H1 (cell line): ENCODE measurements at regions not wholly inside any gene's neighbourhood (a gene's known extent, or its start where the extent isn't known, plus 50 kb on each side); places are given as distances from the start of the nearest gene placed in this dataset.
A peak's percentile ranks its signal among the peaks of the same experiment; 100 is the strongest.

Experiments used
- CTCF ChIA-PET: fragments of 300-600 bp; sonication (Branson Sonifier 250); formaldehyde crosslinking; loops from one replicate; lab custom pipeline; 2021; ENCODE audit not compliant: partially characterized antibody; lab: Charles Lee
- POLR2A ChIA-PET: fragments of 300-600 bp; sonication (Branson Sonifier 250); formaldehyde crosslinking; loops from one replicate; lab custom pipeline; 2021; ENCODE audit warnings: inconsistent platforms; ENCODE audit not compliant: partially characterized antibody; lab: Charles Lee
- DNase-seq, 2 experiments: peaks; one replicate each; pipeline versions ENCODE4 v3.0.0 to v3.0.0-alpha.2; 2010 to 2022; ENCODE audit warnings: low spot score in 2 of 2, low read depth in 1 of 2, mixed read lengths in 1 of 2
- FAIRE-seq: peaks from 2 replicates; lab custom pipeline; 2011; peaks lifted over from hg19 to GRCh38; lab: Jason Lieb, UNC
- H2AFZ ChIP-seq: 2 replicates; pipeline ENCODE4 v1.8.1; 2012; ENCODE audit warnings: low read length, inconsistent platforms
- H2AK5ac ChIP-seq: 2 replicates; pipeline ENCODE4 v1.6.1; 2013; ENCODE audit warnings: low read depth, low read length
- H2BK120ac ChIP-seq: replicated peaks from 2 replicates; pipeline ENCODE3; 2013; ENCODE audit warnings: low read depth, low read length, inconsistent platforms
- H2BK12ac ChIP-seq: 2 replicates; pipeline ENCODE4 v1.6.1; 2013; ENCODE audit warnings: low read depth, low read length
- H2BK15ac ChIP-seq: 2 replicates; pipeline ENCODE4 v1.6.1; 2013; ENCODE audit warnings: low read length
- H2BK20ac ChIP-seq: 2 replicates; pipeline ENCODE4 v1.6.1; 2013; ENCODE audit warnings: low read length
- H2BK5ac ChIP-seq: 2 replicates; pipeline ENCODE4 v1.6.1; 2013; ENCODE audit warnings: low read depth, low read length
- H3K14ac ChIP-seq: 2 replicates; pipeline ENCODE4 v1.6.1; 2013; ENCODE audit warnings: inconsistent platforms; ENCODE audit not compliant: insufficient read length
- H3K18ac ChIP-seq: 2 replicates; pipeline ENCODE4 v1.6.1; 2013; ENCODE audit warnings: low read length; ENCODE audit errors: extremely low read depth
- H3K23ac ChIP-seq: 2 replicates; pipeline ENCODE4 v1.6.1; 2013; ENCODE audit warnings: inconsistent platforms; ENCODE audit not compliant: insufficient read length
- H3K23me2 ChIP-seq: 2 replicates; pipeline ENCODE4 v1.6.1; 2013; ENCODE audit warnings: low read depth, low read length
- H3K27ac ChIP-seq: 2 replicates; pipeline ENCODE4 v1.6.1; 2011; ENCODE audit warnings: low read depth, low read length, inconsistent platforms
- H3K27me3 ChIP-seq, 4 experiments: replicated peaks in 1 of 4; 1 replicate in 1 of 4; 2 replicates in 3 of 4; pipeline versions ENCODE4 v1.6.1 to v1.8.1; 2011 to 2013; ENCODE audit warnings: low read length in 3 of 4, mild to moderate bottlenecking in 3 of 4, inconsistent platforms in 2 of 4, mixed read lengths in 2 of 4, moderate library complexity in 1 of 4; ENCODE audit not compliant: control insufficient read depth in 3 of 4, insufficient read depth in 3 of 4; ENCODE audit errors: extremely low read depth in 1 of 4
- H3K36me3 ChIP-seq, 4 experiments: 2 replicates each; pipeline versions ENCODE4 v1.6.1 to v1.8.1; 2011 to 2013; ENCODE audit warnings: mild to moderate bottlenecking in 4 of 4, low read length in 3 of 4, moderate library complexity in 2 of 4, control low read depth in 1 of 4, inconsistent platforms in 1 of 4; ENCODE audit not compliant: insufficient read depth in 4 of 4, control insufficient read depth in 2 of 4
- H3K4ac ChIP-seq: replicated peaks from 2 replicates; pipeline ENCODE3; 2013; ENCODE audit warnings: low read length, low read depth, mixed read lengths, inconsistent platforms; ENCODE audit not compliant: insufficient read length
- H3K4me1 ChIP-seq, 4 experiments: replicated peaks in 1 of 4; 1 replicate in 1 of 4; 2 replicates in 3 of 4; pipeline versions ENCODE4 v1.6.1 to v1.8.1; 2011 to 2013; ENCODE audit warnings: low read length in 3 of 4, inconsistent platforms in 2 of 4, mixed read lengths in 1 of 4; ENCODE audit not compliant: insufficient read depth in 4 of 4, control insufficient read depth in 3 of 4
- H3K4me2 ChIP-seq, 2 experiments: 2 replicates each; pipeline versions ENCODE4 v1.6.1 to v1.8.1; 2011 to 2013; ENCODE audit warnings: low read depth in 2 of 2, low read length in 2 of 2, control low read depth in 1 of 2, inconsistent platforms in 1 of 2, mild to moderate bottlenecking in 1 of 2; ENCODE audit not compliant: insufficient read depth in 1 of 2
- H3K4me3 ChIP-seq, 4 experiments: fragments of 200-600, 300-600 bp in 1 of 4; sonication (generic), shearing (Covaris generic), sonication (Bioruptor Twin) in 1 of 4; 2 replicates each; pipeline versions ENCODE4 v1.5.1 to v1.8.1; 2011 to 2016; ENCODE audit warnings: low read length in 4 of 4, low read depth in 3 of 4, control low read depth in 2 of 4, inconsistent platforms in 2 of 4, mild to moderate bottlenecking in 2 of 4, mixed read lengths in 1 of 4, moderate library complexity in 1 of 4; ENCODE audit not compliant: insufficient read depth in 2 of 4; ENCODE audit errors: extremely low read depth in 1 of 4
- H3K56ac ChIP-seq: replicated peaks from 2 replicates; pipeline ENCODE3; 2013; ENCODE audit warnings: low read depth, mild to moderate bottlenecking, mixed read lengths, low read length, inconsistent platforms; ENCODE audit not compliant: insufficient read length
- H3K79me1 ChIP-seq: 2 replicates; pipeline ENCODE4 v1.6.1; 2013; ENCODE audit warnings: low read depth, low read length, control low read depth
- H3K79me2 ChIP-seq, 2 experiments: 2 replicates each; pipeline versions ENCODE4 v1.6.1 to v1.8.1; 2012 to 2013; ENCODE audit warnings: low read length in 2 of 2, mild to moderate bottlenecking in 2 of 2, inconsistent platforms in 1 of 2; ENCODE audit not compliant: insufficient read depth in 2 of 2, control insufficient read depth in 1 of 2
- H3K9ac ChIP-seq, 4 experiments: replicated peaks in 1 of 4; 1 replicate in 1 of 4; 2 replicates in 3 of 4; pipeline versions ENCODE4 v1.6.1 to v1.8.1; 2011 to 2013; ENCODE audit warnings: low read depth in 3 of 4, low read length in 3 of 4, control low read depth in 2 of 4, mild to moderate bottlenecking in 2 of 4, moderate library complexity in 2 of 4, inconsistent platforms in 1 of 4; ENCODE audit errors: extremely low read depth in 1 of 4
- H3K9me3 ChIP-seq, 2 experiments: 2 replicates each; pipeline versions ENCODE4 v1.6.1 to v1.8.1; 2012 to 2013; ENCODE audit warnings: mild to moderate bottlenecking in 2 of 2, moderate library complexity in 2 of 2, control low read depth in 1 of 2, inconsistent platforms in 1 of 2, low read depth in 1 of 2, low read length in 1 of 2, mixed read lengths in 1 of 2; ENCODE audit not compliant: insufficient read depth in 2 of 2
- H4K20me1 ChIP-seq, 2 experiments: replicated peaks in 1 of 2; 2 replicates each; pipeline versions ENCODE3 to v1.8.1; 2011 to 2013; ENCODE audit warnings: inconsistent platforms in 2 of 2, low read length in 2 of 2, mild to moderate bottlenecking in 1 of 2; ENCODE audit not compliant: insufficient read depth in 2 of 2, control insufficient read depth in 1 of 2
- H4K5ac ChIP-seq: 2 replicates; pipeline ENCODE4 v1.6.1; 2013; ENCODE audit warnings: low read length, low read depth, mixed read lengths, inconsistent platforms; ENCODE audit not compliant: insufficient read length
- H4K8ac ChIP-seq: 2 replicates; pipeline ENCODE4 v1.8.0; 2013; ENCODE audit warnings: mild to moderate bottlenecking, moderate library complexity, low read length, inconsistent platforms; ENCODE audit not compliant: insufficient read depth; ENCODE audit errors: extremely low read depth
- H4K91ac ChIP-seq: replicated peaks from 2 replicates; pipeline ENCODE3; 2013; ENCODE audit warnings: low read length, mixed read lengths, inconsistent platforms; ENCODE audit not compliant: insufficient read length
- JUND ChIP-seq: IDR thresholded peaks from 2 replicates; pipeline ENCODE4 v1.6.1; 2011; ENCODE audit warnings: mild to moderate bottlenecking, improper control_type of control experiment, low read length
- KDM4A ChIP-seq: IDR thresholded peaks from one replicate; pipeline ENCODE4 v1.7.1; 2012; ENCODE audit warnings: low read depth, mild to moderate bottlenecking, moderate library complexity, low read length, inconsistent platforms; ENCODE audit not compliant: severe bottlenecking
- PHF8 ChIP-seq: fragments of 200-600 bp; sonication (generic); conservative IDR thresholded peaks from 2 replicates; pipeline ENCODE4 v1.7.1; 2012; ENCODE audit warnings: low read depth, mild to moderate bottlenecking, inconsistent platforms, low read length, moderate library complexity
- POLR2A ChIP-seq, 2 experiments: IDR thresholded peaks; 1 replicate in 1 of 2; 2 replicates in 1 of 2; pipeline ENCODE4 v1.6.1; 2011; ENCODE audit warnings: low read depth in 2 of 2, low read length in 2 of 2, mild to moderate bottlenecking in 2 of 2; ENCODE audit errors: control extremely low read depth in 1 of 2
- RFX5 ChIP-seq: IDR thresholded peaks from 2 replicates; pipeline ENCODE4 v1.6.1; 2011; ENCODE audit warnings: low read depth, low read length, improper control_type of control experiment, borderline replicate concordance
- SP2 ChIP-seq: IDR thresholded peaks from 2 replicates; pipeline ENCODE4 v1.6.1; 2012; ENCODE audit warnings: mild to moderate bottlenecking, low read length, inconsistent platforms
- TBP ChIP-seq: IDR thresholded peaks from 2 replicates; pipeline ENCODE4 v1.6.1; 2011; ENCODE audit warnings: low read depth, low read length, improper control_type of control experiment
- WGBS, 2 experiments: shearing (Covaris generic) in 1 of 2; methylation state at CpG; one replicate each; pipeline versions ENCODE4 v1.1.6 to v1.1.7; 2013 to 2015; ENCODE audit warnings: low lambda C conversion rate in 2 of 2, mixed read lengths in 2 of 2, inconsistent platforms in 1 of 2, low coverage in 1 of 2, missing lambda C conversion rate in 1 of 2; ENCODE audit not compliant: insufficient replicate concordance in 2 of 2, insufficient coverage in 1 of 2, insufficient read length in 1 of 2; ENCODE audit errors: extremely low coverage in 1 of 2, missing lambda C conversion rate in 1 of 2; 5-methylcytosine and 5-hydroxymethylcytosine counted together
- TF ChIP-seq, protein P1 (sequence below): IDR thresholded peaks from 2 replicates; pipeline ENCODE4 v1.6.1; 2012; ENCODE audit warnings: low read length, inconsistent platforms
- TF ChIP-seq, protein P2 (sequence below): IDR thresholded peaks from 2 replicates; pipeline ENCODE4 v1.6.1; 2012; ENCODE audit warnings: inconsistent platforms

DNA sequence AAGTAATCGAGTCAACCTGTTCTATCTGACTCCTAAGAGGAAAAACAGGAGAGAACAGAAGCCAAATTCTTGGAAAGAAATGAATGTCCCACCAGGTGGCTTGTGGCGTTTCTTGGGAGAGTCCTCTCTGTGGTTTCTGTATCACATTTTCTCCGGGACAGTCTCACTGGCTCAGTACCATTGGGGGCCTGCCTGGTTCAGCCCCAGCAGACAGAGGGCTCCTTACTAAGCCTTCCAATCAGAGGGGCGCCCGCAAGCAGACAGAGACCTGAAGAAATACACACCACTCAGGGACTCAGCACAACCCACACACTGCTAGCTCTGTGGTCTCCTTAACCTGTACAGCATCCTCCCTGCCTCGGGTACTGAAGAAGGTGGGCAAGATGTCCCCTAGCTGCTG, 302.1 kb downstream of the TLE3 start:
- DNase-seq (no peak), FAIRE-seq (no peak)
- Histone ChIP-seq H4K8ac (peak overlapping the region; percentile 2; the same call in 1 of the 2 replicates), H3K79me2 (no peaks in the 10 kb centered on the region), H3K23me2 (no peaks in the 10 kb centered on the region; the same call in 1 of the 2 replicates), H3K9ac (no peak overlapping the region), H2BK5ac (no peak overlapping the region), H4K91ac (no peak overlapping the region), H3K56ac (no peak overlapping the region), H4K20me1 (peaks cover 0 to under 1% of the 10 kb centered on the region in 2 experiments), H3K27ac (no peak overlapping the region), H2BK12ac (no peak overlapping the region), H2BK20ac (no peak overlapping the region), H2BK15ac (no peak overlapping the region), H2BK120ac (no peak overlapping the region), H3K9me3 (no peaks in the 10 kb centered on the region), H3K79me1 (no peaks in the 10 kb centered on the region), H2AFZ (no peak overlapping the region), H3K4me3 (no peak overlapping the region), H3K14ac (no peak overlapping the region), H3K27me3 (no peaks in the 10 kb centered on the region), H3K4me1 (peaks cover 0 to 2% (median 0%) of the 10 kb centered on the region in 4 experiments; a peak in 1 of 7 replicates), H2AK5ac (no peak overlapping the region), H3K36me3 (no peaks in the 10 kb centered on the region), H3K18ac (no peak overlapping the region), H3K4ac (no peak overlapping the region), H4K5ac (no peak overlapping the region), H3K23ac (no peak overlapping the region), H3K4me2 (no peak overlapping the region)
- TF ChIP-seq SP2 (no peak), KDM4A (no peak), RFX5 (no peak), TBP (no peak), JUND (no peak), POLR2A (IDR thresholded peaks at IDR 0.05; ENCODE audit: control extremely low read depth in 1 of 2, low read depth in 2 of 2, low read length in 2 of 2) (no peak), PHF8 (no peak)
- TF ChIP-seq, protein P1, sequence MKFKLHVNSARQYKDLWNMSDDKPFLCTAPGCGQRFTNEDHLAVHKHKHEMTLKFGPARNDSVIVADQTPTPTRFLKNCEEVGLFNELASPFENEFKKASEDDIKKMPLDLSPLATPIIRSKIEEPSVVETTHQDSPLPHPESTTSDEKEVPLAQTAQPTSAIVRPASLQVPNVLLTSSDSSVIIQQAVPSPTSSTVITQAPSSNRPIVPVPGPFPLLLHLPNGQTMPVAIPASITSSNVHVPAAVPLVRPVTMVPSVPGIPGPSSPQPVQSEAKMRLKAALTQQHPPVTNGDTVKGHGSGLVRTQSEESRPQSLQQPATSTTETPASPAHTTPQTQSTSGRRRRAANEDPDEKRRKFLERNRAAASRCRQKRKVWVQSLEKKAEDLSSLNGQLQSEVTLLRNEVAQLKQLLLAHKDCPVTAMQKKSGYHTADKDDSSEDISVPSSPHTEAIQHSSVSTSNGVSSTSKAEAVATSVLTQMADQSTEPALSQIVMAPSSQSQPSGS: no peak
- TF ChIP-seq, protein P2, sequence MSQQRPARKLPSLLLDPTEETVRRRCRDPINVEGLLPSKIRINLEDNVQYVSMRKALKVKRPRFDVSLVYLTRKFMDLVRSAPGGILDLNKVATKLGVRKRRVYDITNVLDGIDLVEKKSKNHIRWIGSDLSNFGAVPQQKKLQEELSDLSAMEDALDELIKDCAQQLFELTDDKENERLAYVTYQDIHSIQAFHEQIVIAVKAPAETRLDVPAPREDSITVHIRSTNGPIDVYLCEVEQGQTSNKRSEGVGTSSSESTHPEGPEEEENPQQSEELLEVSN: no peak
- 74% methylated on average over 6 of the region's 6 CpGs; no CpG with 5 or more reads in 1 of the 2 experiments for WGBS, 2 experiments
- POLR2A ChIA-PET: no interaction called here
- CTCF ChIA-PET: interaction anchor here (0.6 to 1.2 kb wide), 2 partner anchors 33 to 210 kb away, joined by 3 to 6 read pairs; no protein-coding TSS in a partner anchor
